GM18517 (cell line): ENCODE measurements at regions not wholly inside any gene's neighbourhood (a gene's known extent, or its start where the extent isn't known, plus 50 kb on each side); places are given as distances from the start of the nearest gene placed in this dataset.

Source experiments
- ATAC-seq: cut with Tn5 transposase; IDR thresholded peaks from one replicate; pipeline ENCODE4 v1.9.1; 2021; ENCODE audit warnings: mild to moderate bottlenecking, moderate library complexity; ENCODE audit not compliant: unreplicated experiment

DNA sequence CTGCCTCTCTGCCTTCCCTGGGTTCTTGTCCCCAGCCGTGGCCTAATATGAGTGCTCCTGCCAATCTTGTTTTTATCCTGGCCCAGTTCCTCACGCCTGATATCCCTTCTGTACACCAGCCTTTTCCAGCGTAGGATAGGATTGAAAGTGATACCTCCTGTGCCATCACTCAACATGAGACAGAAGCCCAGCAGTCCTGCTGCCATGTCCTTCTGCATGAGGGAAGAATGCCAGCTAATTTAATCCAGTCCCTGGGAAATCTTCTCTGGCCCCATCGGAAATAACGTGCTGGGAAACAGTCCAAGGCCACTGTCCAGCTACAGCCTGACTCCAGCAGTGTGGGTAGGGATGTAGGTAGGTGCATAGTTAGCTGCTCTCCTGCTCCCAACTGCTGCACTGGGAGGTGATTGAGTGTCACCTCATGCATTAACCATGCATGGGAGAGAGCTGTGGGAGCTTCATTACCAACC is 92.0 kb upstream of the TPM1 start:
- ATAC-seq, result no peak

DNA sequence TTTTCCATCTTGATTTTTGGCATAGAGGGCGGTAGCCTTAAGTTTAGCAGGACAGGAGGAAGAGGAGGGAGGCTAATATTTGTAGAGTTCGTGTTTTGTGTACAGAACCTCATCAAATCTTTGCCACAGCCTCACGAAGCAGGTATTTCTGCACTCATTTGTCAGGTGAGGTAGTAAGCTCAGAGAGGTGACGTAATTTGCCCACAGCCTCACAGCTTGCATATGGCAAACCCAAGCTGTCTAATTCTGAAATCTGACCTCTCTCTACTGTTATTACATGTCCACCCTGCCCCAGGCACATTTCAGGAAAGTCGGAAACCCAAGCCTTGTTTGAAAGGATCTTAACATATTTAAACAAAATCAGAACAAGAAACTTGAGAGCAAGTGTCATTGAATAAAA is 91.1 kb upstream of the TPM1 start:
- no peak for ATAC-seq

DNA sequence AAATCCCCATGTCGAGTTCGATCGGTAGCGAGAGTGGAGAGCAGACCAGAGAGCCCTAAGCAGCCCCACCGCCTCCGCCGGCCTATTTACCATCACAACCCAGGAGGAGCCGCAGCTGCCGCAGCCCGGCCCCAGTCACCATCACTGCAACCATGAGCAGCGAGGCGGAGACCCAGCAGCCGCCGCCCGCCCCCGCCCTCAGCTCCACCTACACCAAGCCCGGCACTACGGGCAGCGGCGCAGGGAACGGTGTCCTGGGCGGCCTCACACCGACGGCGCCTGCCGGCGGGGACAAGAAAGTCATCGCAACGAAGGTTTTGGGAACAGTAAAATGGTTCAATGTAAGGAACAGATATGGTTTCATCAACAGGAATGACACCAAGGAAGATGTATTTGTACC is 89.5 kb upstream of the TPM1 start:
- ATAC-seq, result no peak

DNA sequence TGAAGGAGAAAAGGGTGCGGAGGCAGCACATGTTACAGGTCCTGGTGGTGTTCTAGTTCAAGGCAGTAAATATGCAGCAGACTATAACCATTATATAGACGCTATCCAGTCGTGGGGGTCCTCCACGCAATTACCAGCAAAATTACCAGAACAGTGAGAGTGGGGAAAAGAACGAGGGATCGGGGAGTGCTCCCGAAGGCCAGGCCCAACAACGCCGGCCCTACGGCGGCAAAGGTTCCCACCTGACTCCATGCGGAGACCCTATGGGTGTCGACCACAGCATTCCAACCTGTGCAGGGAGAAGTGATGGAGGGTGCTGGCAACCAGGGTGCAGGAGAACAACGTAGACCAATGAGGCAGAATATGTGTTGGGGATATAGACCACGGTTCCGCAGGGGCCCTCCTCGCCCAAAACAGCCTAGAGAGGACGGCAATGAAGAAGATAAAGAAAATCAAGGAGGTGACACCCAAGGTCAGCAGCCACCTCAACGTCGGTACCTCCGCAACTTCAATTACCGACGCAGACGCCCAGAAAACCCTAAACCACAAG is 89.0 kb upstream of the TPM1 start:
- no peak for ATAC-seq

GRCh38 chr15:62957130-62957529 is 85.4 kb upstream of the TPM1 start:
- no peak for ATAC-seq

DNA sequence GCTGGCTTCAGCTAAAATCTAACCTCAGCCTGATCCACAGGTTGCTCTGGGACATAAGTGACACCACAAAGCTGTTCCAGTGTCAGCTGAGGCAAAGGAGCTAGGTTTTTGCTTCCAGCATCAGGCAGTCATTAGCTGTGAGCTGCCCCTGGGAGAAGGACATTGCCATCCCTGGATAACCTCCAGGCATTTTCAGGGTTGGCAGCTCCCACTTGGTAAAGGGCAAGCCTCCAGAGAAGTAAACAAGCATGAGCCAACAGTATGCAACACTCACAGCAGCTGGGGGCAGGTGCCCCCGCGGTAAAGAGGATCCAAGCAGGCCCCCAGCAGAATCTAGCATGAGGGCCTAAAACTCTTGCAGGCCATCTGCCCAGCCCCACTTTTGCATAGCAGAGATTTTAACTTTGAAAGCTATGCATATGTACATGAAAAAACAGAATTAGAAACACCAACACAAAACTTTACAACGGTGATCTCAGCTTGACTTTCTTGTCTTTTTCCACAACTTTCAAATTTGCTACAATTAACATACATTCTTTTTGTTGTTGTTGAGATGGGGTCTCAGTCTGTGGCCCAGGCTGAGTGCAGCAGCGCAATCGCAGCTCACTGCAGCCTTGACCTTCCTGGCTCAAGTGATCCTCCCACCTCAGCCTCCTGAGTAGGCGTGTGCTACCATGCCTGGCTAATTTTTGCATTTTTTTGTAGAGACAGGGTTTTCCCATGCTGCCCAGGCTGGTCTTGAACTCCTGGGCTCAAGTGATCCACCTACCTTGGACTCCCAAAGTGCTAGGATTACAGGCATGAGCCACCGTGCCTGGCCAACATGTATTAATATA is 83.8 kb upstream of the TPM1 start:
- ATAC-seq, result no peak

GRCh38 chr15:62961134-62961533 is 81.4 kb upstream of the TPM1 start:
- ATAC-seq, result no peak

DNA sequence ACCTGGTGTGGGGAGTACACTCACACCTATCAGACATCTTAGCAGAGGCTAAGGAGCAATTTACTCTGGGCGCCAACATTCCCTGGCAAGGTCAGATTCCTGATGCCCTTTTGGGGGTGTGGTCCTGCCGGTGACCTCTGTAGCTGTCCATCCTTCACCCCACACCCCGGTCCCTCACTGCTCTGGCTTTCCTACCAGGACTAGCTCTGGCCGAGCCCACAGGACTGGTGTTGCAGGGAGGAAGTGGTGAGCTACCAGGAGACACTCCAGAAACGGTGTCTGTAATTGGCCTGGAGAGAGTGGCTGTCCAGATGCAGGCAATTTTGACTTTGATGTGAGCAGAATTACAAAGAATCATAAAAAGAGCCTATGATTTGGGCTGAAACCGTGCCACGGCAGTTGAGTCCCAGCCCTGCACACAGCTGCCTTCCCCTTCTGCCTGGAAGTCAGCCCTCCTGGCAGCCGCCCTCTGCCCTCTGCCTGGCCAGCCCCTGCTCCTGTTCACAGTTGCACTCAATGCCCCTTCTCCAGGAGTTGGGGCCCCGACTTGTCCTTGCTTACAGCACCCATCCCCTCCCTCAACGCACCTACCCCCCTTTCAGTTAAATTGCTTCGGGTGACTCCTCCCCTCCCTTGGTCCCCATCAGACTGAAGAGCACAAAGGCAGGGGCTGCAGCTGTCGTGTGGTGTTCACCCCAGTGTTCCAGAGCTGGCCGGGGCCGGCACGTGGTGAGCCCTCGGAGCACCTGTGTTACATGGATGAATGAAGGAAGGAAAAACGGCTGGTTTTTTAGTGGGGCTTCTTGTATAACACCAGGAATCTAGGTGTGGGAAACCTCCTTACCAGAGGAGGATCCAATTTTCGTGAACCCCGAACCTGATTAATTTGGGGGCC is 80.2 kb upstream of the TPM1 start:
- no peak for ATAC-seq

DNA sequence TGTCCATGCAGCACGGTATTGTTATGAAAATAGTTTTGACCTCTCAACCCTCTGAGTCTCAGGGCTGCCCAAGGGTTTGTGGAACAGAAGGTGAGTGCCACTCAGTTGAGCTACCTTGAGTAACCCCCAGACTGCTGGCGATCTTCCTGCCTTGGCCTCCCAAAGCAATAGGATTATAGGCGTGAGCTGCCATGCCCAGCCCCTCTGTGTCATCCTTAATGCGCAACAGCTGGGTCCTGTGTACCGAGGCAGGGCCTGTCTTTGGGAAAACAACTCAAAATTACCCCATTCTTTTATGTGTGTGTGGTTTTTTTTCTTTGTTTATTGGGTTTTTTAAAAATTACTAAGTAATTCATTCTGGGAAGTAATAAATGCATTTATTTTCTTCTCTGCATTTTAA is 78.3 kb upstream of the TPM1 start:
- ATAC-seq, result no peak

DNA sequence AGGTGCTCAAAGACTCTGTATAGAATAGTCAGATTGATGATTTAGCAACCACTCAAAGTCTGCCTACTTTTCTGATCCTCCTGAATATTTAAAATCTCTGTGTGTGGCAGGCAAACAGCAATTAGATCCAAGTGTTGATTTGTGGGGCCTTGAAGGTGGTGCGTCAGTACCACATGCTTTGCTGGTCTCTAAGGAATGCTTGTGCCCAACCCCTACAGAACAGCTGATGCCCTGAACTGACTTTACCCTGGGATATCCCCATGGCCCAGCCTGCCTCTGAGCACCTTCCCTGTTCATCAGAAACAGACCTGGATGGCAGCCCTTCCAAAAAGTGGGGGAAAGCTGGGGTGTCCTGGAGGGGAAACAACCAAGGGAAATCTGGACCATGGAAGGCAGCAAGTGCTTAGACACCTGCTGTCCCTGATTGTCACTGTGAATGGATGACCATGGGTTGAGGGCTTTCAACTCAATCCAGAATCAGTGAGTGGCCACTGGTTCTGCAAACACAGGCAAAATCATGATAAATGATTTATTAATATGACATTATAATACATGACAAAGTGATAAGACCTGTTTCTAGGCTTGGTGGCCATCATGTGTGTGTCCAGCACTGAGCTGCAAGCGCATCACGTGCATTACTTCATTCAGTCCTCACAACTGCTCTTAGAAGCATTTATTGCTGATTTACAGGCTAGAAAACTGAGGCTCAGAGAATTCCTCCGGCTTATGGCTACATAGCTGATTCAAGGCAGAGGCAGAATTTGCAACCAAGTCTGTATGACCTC is 76.1 kb upstream of the TPM1 start:
- no peak for ATAC-seq

DNA sequence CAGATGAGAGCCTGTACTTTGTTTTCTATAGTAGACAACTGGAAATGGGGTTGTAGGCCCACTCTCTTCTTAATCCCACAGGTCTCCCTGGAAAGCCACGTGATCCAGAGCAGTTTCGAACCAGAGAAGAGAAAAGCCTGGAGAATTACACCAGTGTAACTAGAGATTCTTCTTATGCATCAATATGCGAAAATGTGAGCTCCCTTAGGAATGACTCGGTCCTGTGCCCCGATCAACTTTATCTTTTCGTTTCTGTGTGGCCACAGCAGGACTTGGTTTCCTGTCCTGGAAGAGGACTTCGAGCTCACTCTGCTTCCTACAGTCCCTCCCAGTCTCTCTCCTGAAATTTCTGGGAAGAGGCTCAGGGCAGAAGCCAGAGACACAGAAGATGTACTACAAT is 73.8 kb upstream of the TPM1 start:
- ATAC-seq, result no peak

DNA sequence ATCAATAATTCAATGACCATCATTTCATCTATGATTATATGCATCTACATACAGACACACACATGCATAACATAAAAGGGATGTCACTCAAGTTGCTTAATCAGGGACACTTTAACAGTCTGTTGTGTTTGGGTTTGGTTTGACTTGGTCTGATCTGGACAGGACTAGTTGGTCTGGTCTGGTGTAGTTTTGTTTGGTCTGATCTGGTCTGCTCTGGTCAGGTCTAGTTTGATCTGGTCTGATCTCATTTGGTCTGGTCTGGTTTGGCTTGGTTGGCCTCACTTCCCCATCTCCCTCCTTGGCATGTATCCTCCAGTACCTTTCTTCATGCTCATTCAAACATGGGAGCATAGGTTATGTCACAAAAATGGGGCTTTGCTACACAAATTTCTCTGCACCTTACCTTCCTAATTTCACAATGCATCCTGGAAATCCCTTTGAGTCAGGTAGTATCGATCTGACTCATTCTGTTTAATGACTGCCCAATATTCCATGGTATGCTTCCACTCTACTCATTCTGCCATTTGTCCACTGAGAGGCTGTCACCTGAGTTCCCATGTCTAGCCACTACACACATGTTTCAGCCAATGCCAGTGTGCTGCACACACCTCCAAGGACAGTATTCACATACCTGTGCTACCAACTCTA is 73.0 kb upstream of the TPM1 start:
- ATAC-seq, result no peak

GRCh38 chr15:62972814-62973213 is 69.7 kb upstream of the TPM1 start:
- no peak for ATAC-seq

GRCh38 chr15:62975515-62975914 is 67.0 kb upstream of the TPM1 start:
- no peak for ATAC-seq

DNA sequence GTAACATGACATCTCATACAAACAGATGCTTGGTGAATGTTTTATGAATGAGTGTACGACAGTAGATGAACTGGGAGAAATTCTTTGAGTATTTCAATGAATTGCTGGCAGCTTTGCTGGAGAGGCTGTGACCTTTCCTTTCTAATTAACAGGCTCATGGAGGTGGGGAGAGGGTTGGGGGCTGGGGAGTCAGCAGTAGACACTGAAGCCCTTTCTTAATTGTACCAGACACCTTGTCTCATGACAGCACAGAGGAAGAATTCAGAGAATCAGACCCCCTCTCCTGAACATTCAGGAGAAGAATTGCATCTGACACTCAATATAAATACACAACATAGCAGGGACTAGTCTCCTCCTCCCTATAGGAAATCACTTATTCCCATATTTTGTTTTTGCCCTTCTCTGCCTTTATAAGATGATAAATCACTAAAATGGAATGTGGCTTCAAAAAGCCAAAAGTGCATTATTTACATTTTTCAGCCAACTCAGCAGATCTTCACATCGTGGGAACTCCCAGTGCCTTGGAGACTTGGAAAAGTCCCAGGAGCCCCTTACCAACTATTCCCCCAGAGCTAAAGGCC is 66.2 kb upstream of the TPM1 start:
- ATAC-seq, result no peak

DNA sequence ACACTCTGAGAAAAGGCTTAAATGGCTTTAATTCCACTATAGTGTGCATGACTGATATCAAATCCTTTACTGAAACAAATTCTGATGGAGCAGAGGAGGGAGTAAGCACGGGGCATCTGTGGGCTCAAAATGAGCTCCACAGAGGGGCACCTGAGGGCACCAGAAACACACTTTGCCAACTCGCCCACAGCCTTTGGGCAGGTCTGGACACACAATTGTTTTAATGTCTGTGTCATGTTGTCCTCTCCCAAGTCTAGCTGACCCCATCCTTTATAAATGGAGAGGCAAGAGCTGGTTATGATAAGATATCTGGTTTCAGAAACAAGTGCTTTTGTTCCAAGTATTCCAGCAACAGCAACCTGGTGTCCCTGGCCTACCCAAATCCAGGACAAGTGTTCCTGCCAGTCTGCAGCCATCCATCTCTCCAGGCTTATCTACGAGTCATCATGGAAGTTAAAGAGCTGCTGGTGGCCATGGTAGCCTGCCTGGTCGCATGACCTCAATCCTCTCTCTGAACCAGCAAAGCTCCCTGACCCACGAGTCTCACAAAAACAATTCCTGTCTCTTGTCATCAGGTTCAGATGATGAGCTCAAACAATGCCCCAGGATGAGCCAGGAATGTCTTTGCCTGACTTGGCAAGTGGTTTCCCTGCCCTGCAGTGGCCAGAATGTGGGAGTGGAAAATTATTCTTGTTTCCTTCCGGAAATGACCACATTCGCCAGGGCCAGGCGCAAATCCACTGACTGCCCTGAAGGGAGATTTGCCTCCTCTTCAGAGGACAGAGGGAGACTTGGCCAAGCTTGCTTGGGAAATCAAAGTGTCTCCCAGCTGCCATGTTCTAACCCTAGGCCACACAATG is 64.4 kb upstream of the TPM1 start:
- ATAC-seq, result no peak

GRCh38 chr15:62979252-62979651 is 63.3 kb upstream of the TPM1 start:
- no peak for ATAC-seq

DNA sequence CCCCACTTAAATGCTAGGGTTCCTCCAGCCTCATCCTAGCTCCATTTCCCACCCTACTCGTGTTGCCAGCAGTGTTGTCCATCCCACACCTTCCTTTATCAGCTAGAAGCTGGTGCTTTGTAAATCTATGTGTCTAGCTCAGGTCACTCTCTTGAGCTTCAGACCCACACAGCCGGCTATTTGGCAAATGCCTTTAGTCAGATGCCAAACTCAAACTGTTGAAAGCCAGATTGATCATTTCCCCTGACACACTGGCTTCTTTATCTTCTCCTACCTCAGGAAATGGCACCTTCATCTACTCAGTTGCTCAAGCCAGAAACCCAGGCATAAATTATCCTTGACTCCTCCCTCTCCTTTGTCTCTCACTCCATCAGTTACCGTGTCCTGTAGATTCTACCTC is 61.5 kb upstream of the TPM1 start:
- no peak for ATAC-seq

DNA sequence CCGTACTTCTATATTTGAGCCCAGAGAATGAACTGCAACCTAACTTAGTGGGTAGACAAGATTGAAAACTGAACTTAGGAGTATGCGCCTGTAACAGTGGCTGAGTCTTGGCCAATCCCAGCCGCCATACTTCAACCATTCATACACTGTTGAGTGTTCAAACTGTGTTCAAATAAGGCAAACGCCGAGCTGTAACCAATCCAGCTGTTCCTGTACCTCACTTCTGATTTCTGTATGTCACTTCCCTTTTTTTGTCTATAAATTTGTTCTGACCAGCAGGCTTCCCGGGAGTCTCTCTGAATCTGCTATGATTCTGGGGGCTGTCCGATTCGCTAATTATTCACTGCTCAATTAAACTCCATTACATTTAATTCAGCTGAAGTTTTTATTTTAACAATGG is 58.6 kb upstream of the TPM1 start:
- ATAC-seq, result no peak
